ENCODE measurements at regions not wholly inside any gene's neighbourhood (a gene's known extent, or its start where the extent isn't known, plus 50 kb on each side); places are given as distances from the start of the nearest gene placed in this dataset.

GRCh38 chr4:18401868-18402267, 380.3 kb upstream of the LCORL start:
- no peak for TF ChIP-seq CTCF (IDR thresholded peaks at IDR 0.05; ENCODE audit: control insufficient read depth, insufficient read depth, low read depth, low read length, missing control alignments)
- no peak overlapping the region for H3K4me3 ChIP-seq (ENCODE audit: control insufficient read depth, low read depth, low read length)
- no peak for DNase-seq (ENCODE audit: low read depth)

- DNase-seq (ENCODE audit: low read depth) = no peak
- no peak for TF ChIP-seq CTCF (IDR thresholded peaks at IDR 0.05; ENCODE audit: control insufficient read depth, insufficient read depth, low read depth, low read length, missing control alignments)
- no peak overlapping the region for H3K4me3 ChIP-seq (ENCODE audit: control insufficient read depth, low read depth, low read length)
Observed at GRCh38 chr4:18401425-18401824, 379.9 kb upstream of the LCORL start.

- H3K4me3 ChIP-seq (ENCODE audit: control insufficient read depth, low read depth, low read length) = no peak overlapping the region
- TF ChIP-seq CTCF (IDR thresholded peaks at IDR 0.05; ENCODE audit: control insufficient read depth, insufficient read depth, low read depth, low read length, missing control alignments) = no peak
- no peak for DNase-seq (ENCODE audit: low read depth)
Observed at GRCh38 chr4:18398661-18399060, 377.1 kb upstream of the LCORL start.

GRCh38 chr4:18397681-18398390, 376.3 kb upstream of the LCORL start:
- H3K4me3 ChIP-seq (ENCODE audit: control insufficient read depth, low read depth, low read length) = no peak overlapping the region
- DNase-seq (ENCODE audit: low read depth) = no peak
- no peak for TF ChIP-seq CTCF (IDR thresholded peaks at IDR 0.05; ENCODE audit: control insufficient read depth, insufficient read depth, low read depth, low read length, missing control alignments)

- no peak for TF ChIP-seq CTCF (IDR thresholded peaks at IDR 0.05; ENCODE audit: control insufficient read depth, insufficient read depth, low read depth, low read length, missing control alignments)
- DNase-seq (ENCODE audit: low read depth) = no peak
- H3K4me3 ChIP-seq (ENCODE audit: control insufficient read depth, low read depth, low read length) = no peak overlapping the region
Observed at GRCh38 chr4:18394656-18395055, 373.1 kb upstream of the LCORL start.

GRCh38 chr4:18391354-18391728, 369.8 kb upstream of the LCORL start:
- TF ChIP-seq CTCF (IDR thresholded peaks at IDR 0.05; ENCODE audit: control insufficient read depth, insufficient read depth, low read depth, low read length, missing control alignments) = no peak
- H3K4me3 ChIP-seq (ENCODE audit: control insufficient read depth, low read depth, low read length) = no peak overlapping the region
- DNase-seq (ENCODE audit: low read depth) = no peak
